ENCODE measurements at regions not wholly inside any gene's neighbourhood (a gene's known extent, or its start where the extent isn't known, plus 50 kb on each side); places are given as distances from the start of the nearest gene placed in this dataset.

DNA sequence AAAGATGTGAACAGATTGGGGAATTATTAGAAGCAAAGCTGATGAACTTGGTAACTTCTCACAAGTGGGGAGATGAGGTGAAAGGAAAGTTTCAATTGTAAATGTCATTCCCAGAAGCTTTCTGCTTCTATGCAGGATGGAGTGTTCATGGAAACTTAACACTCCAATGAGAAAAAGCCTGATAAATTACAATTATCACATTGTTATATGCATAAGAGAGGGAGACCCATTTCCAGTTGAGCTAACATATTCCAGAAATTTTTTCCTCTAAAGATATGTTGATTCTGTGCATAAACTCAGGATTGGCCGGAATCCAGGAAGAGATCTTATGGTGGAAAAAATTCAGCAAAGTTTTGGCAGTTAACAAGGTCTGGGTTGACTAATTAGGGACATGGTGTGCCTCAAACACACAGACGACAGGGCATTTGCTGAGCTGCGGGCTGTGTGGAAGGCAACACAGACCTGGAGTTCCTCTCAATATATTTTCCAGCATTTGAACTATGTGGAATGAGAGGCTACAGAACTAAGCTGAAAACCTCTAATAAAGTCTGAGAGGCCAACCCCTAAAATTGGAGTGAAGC, 64.9 kb upstream of the FGF14 start:
- H3K9me3 Mint-ChIP-seq: peaks cover 0 to 4% (median 0%) of the 10 kb centered on the region in 8 donors
- ChIA-PET CTCF (ENCODE audit: partially characterized antibody) (interaction anchor here (0.9 to 2.1 kb wide), 2 partner anchors 12 kb away, joined by 3 to 8 read pairs; no protein-coding TSS in a partner anchor), POLR2A (ENCODE audit: partially characterized antibody) (no interaction called here)
- no peaks in the 10 kb centered on the region for H3K4me1 Mint-ChIP-seq
- no peak overlapping the region for H3K4me3 Mint-ChIP-seq
- H3K36me3 Mint-ChIP-seq: no peaks in the 10 kb centered on the region
- no peak for DNase-seq
- peaks cover 18 to 29% of the 10 kb centered on the region in 2 donors for H3K27me3 Mint-ChIP-seq
- Histone ChIP-seq H3K36me3 (ENCODE audit: insufficient read depth, low read length) (no peaks in the 10 kb centered on the region), H3K9me3 (ENCODE audit: control insufficient read depth in 1 of 2, low read length in 2 of 2) (no peaks in the 10 kb centered on the region), H3K4me3 (ENCODE audit: low read length in 2 of 2) (no peak overlapping the region), H3K27me3 (ENCODE audit: insufficient read depth, low read length) (no peaks in the 10 kb centered on the region), H3K27ac (ENCODE audit: low read depth, low read length) (no peak overlapping the region), H3K4me1 (ENCODE audit: insufficient read depth, low read length) (no peaks in the 10 kb centered on the region)
- intact Hi-C loops (cut with micrococcal nuclease): no loop called here
- no peak overlapping the region for H3K27ac Mint-ChIP-seq

DNA sequence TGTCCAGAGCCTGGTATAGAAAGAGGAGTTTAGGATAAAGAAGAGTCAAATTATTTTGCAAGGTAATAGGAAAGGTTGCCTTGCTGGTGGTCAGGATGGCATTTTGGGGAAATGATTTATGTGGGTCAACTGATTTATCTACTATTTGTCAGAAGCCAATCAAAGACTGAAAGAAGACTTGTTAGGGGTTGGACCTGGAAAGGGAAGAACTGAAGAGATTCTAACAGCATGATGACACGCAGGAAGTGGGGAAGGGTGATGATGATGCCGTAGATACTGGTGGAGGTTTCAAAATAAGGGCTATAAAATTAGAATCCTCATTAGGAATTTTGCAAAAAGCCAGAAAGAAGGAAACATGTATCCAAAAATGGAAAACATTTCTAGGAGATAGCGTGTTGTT, 60.7 kb upstream of the FGF14 start:
- Mint-ChIP-seq H3K36me3 (no peaks in the 10 kb centered on the region), H3K27ac (no peak overlapping the region), H3K27me3 (peaks cover 10 to 15% of the 10 kb centered on the region in 2 donors), H3K4me3 (no peak overlapping the region), H3K9me3 (peaks cover 0 to 3% (median 0%) of the 10 kb centered on the region in 8 donors), H3K4me1 (peaks cover 0 to 1% (median under 1%) of the 10 kb centered on the region in 4 donors)
- DNase-seq: no peak
- H3K27me3 ChIP-seq (ENCODE audit: insufficient read depth, low read length): no peaks in the 10 kb centered on the region
- no peak overlapping the region for H3K4me3 ChIP-seq (ENCODE audit: low read length in 2 of 2)
- intact Hi-C loops (cut with micrococcal nuclease): no loop called here
- H3K4me1 ChIP-seq (ENCODE audit: insufficient read depth, low read length): no peaks in the 10 kb centered on the region
- no peaks in the 10 kb centered on the region for H3K36me3 ChIP-seq (ENCODE audit: insufficient read depth, low read length)
- no peaks in the 10 kb centered on the region for H3K9me3 ChIP-seq (ENCODE audit: control insufficient read depth in 1 of 2, low read length in 2 of 2)
- ChIA-PET POLR2A (ENCODE audit: partially characterized antibody) (no interaction called here), CTCF (ENCODE audit: partially characterized antibody) (no interaction called here)
- H3K27ac ChIP-seq (ENCODE audit: low read depth, low read length): no peak overlapping the region

DNA sequence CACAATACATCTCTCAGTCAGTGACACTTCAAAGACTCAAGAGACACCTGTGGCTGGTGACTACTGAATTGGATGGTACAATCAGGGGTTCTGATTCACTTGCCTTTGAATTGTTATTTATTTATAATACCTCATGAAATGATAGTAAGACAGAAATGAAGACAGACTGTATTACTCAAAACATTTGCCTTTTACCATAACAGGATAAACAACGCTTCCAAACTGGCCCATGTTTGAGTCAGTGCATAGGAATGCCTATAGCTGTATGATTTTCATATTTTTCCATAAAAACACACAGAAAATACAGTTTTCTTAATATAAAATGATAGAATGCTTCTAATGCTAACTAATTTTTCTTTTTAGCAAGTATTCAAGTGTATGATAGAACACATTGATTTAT, 59.5 kb upstream of the FGF14 start:
- Histone ChIP-seq H3K27me3 (ENCODE audit: insufficient read depth, low read length) (no peaks in the 10 kb centered on the region), H3K9me3 (ENCODE audit: control insufficient read depth in 1 of 2, low read length in 2 of 2) (no peaks in the 10 kb centered on the region), H3K4me1 (ENCODE audit: insufficient read depth, low read length) (no peaks in the 10 kb centered on the region), H3K36me3 (ENCODE audit: insufficient read depth, low read length) (no peaks in the 10 kb centered on the region), H3K4me3 (ENCODE audit: low read length in 2 of 2) (no peak overlapping the region), H3K27ac (ENCODE audit: low read depth, low read length) (no peak overlapping the region)
- Mint-ChIP-seq H3K27me3 (peaks cover 10 to 12% of the 10 kb centered on the region in 2 donors), H3K27ac (no peak overlapping the region), H3K9me3 (peaks cover 0 to 3% (median 0%) of the 10 kb centered on the region in 8 donors), H3K36me3 (no peaks in the 10 kb centered on the region), H3K4me3 (no peak overlapping the region), H3K4me1 (peaks cover 4 to 6% (median 5%) of the 10 kb centered on the region in 4 donors)
- POLR2A ChIA-PET (ENCODE audit: partially characterized antibody): no interaction called here
- intact Hi-C loops (cut with micrococcal nuclease): no loop called here
- CTCF ChIA-PET (ENCODE audit: partially characterized antibody): no interaction called here
- DNase-seq: no peak

DNA sequence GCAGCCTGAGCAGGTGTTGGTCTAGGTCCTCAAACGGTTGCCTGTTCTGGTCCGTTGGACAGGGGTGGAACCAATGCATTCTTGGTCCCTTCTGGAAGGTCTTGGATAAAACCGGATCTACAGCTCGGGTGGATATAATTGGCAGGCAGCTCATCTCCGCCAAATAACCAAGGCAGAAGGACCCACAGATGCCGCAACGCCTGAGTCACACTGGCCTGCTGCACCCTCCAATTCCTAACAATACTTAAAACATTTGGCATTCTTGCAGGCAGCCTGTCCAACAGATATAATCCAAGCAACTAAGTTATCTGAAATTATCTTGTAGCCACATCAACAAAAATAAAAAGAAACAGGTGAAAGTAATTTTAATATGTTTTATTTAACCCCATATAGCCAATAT, 59.0 kb upstream of the FGF14 start:
- CTCF ChIA-PET (ENCODE audit: partially characterized antibody): no interaction called here
- POLR2A ChIA-PET (ENCODE audit: partially characterized antibody): no interaction called here
- no peak overlapping the region for H3K4me3 Mint-ChIP-seq
- H3K27ac ChIP-seq (ENCODE audit: low read depth, low read length): no peak overlapping the region
- peaks cover 0 to 3% (median 0%) of the 10 kb centered on the region in 8 donors for H3K9me3 Mint-ChIP-seq
- peaks cover 10 to 11% of the 10 kb centered on the region in 2 donors for H3K27me3 Mint-ChIP-seq
- no peaks in the 10 kb centered on the region for H3K36me3 ChIP-seq (ENCODE audit: insufficient read depth, low read length)
- H3K36me3 Mint-ChIP-seq: no peaks in the 10 kb centered on the region
- H3K4me3 ChIP-seq (ENCODE audit: low read length in 2 of 2): no peak overlapping the region
- H3K27me3 ChIP-seq (ENCODE audit: insufficient read depth, low read length): no peaks in the 10 kb centered on the region
- H3K27ac Mint-ChIP-seq: no peak overlapping the region
- no peak for DNase-seq
- peaks cover 4 to 6% (median 5%) of the 10 kb centered on the region in 4 donors for H3K4me1 Mint-ChIP-seq
- H3K9me3 ChIP-seq (ENCODE audit: control insufficient read depth in 1 of 2, low read length in 2 of 2): no peaks in the 10 kb centered on the region
- no peaks in the 10 kb centered on the region for H3K4me1 ChIP-seq (ENCODE audit: insufficient read depth, low read length)
- intact Hi-C loops (cut with micrococcal nuclease): no loop called here

DNA sequence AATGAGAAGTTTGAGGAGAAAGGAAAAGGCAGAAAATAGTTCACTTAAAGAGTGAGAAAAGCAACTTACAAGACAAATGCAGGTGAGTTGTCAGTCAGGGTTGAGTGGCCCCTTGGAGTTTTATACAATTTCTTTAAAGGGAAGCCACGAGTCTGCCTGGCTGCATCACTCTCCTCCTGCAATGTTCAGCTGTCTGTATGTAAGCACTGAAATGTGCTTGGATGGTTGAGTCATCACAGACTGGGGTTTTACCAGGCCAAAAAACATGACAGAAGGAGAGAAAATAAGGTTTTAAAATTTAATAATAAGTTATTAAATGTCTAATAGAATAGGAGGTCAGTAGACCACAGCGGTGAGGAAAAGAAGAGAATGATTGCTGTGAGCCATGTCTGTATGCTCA, 51.0 kb upstream of the FGF14 start:
- Mint-ChIP-seq H3K36me3 (no peaks in the 10 kb centered on the region), H3K4me1 (peaks cover 4 to 6% (median 5%) of the 10 kb centered on the region in 4 donors), H3K9me3 (no peaks in the 10 kb centered on the region), H3K27ac (no peak overlapping the region), H3K27me3 (peaks cover 1 to 8% of the 10 kb centered on the region in 2 donors), H3K4me3 (no peak overlapping the region)
- DNase-seq: no peak
- intact Hi-C loops (cut with micrococcal nuclease): no loop called here
- no peaks in the 10 kb centered on the region for H3K36me3 ChIP-seq (ENCODE audit: insufficient read depth, low read length)
- ChIA-PET POLR2A (ENCODE audit: partially characterized antibody) (no interaction called here), CTCF (ENCODE audit: partially characterized antibody) (no interaction called here)
- H3K4me3 ChIP-seq (ENCODE audit: low read length in 2 of 2): no peak overlapping the region
- no peak overlapping the region for H3K27ac ChIP-seq (ENCODE audit: low read depth, low read length)
- no peaks in the 10 kb centered on the region for H3K9me3 ChIP-seq (ENCODE audit: control insufficient read depth in 1 of 2, low read length in 2 of 2)
- no peaks in the 10 kb centered on the region for H3K27me3 ChIP-seq (ENCODE audit: insufficient read depth, low read length)
- no peaks in the 10 kb centered on the region for H3K4me1 ChIP-seq (ENCODE audit: insufficient read depth, low read length)
